Suprapubic skin (tissue), 4 donors: ENCODE measurements at regions not wholly inside any gene's neighbourhood (a gene's known extent, or its start where the extent isn't known, plus 50 kb on each side); places are given as distances from the start of the nearest gene placed in this dataset.

Experiments used
- POLR2A ChIP-seq, 2 donors: fragments of 450-650 bp; IDR thresholded peaks; one replicate each; pipeline ENCODE4 v1.6.1; 2017; ENCODE audit warnings: antibody characterized with exemption in 2 of 2, mild to moderate bottlenecking in 2 of 2, moderate library complexity in 2 of 2
- POLR2AphosphoS5 ChIP-seq, 3 donors: sonication (generic); formaldehyde crosslinking; IDR thresholded peaks; one replicate each; pipeline ENCODE4 v1.6.1; 2017; ENCODE audit warnings: antibody characterized with exemption in 3 of 3
- TF ChIP-seq, protein P1 (sequence below), 2 donors: fragments of 200-600 bp in 1 of 2; fragments of 450-650 bp in 1 of 2; sonication (generic) in 1 of 2; IDR thresholded peaks; one replicate each; pipeline ENCODE4 v1.5.1; 2016 to 2019; ENCODE audit warnings: antibody characterized with exemption in 2 of 2, mild to moderate bottlenecking in 1 of 2, moderate library complexity in 1 of 2

DNA sequence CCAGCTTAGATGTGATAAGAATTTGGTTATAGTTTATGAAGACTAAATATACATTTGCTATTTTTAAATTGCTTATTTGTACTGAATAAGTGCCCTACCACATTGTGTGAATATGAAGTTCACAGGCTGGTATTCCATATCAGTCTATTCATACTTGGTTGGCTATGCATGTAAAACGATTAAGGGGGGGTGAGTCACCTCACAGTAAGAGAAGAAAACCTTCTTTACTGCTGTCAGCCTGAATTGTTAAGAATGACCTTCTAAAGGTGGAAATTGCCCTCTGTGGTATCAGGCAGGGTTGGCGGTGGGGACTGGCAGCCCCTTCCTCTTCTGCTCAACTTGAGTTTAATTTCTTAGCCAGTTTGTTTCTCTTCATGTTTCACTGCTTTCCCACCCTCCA, 127.0 kb upstream of the RPS23 start:
- TF ChIP-seq, protein P1, sequence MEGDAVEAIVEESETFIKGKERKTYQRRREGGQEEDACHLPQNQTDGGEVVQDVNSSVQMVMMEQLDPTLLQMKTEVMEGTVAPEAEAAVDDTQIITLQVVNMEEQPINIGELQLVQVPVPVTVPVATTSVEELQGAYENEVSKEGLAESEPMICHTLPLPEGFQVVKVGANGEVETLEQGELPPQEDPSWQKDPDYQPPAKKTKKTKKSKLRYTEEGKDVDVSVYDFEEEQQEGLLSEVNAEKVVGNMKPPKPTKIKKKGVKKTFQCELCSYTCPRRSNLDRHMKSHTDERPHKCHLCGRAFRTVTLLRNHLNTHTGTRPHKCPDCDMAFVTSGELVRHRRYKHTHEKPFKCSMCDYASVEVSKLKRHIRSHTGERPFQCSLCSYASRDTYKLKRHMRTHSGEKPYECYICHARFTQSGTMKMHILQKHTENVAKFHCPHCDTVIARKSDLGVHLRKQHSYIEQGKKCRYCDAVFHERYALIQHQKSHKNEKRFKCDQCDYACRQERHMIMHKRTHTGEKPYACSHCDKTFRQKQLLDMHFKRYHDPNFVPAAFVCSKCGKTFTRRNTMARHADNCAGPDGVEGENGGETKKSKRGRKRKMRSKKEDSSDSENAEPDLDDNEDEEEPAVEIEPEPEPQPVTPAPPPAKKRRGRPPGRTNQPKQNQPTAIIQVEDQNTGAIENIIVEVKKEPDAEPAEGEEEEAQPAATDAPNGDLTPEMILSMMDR (IDR thresholded peaks at IDR 0.05), result no peak
- TF ChIP-seq POLR2AphosphoS5 (IDR thresholded peaks at IDR 0.05) (no peak), POLR2A (IDR thresholded peaks at IDR 0.05) (no peak)
